WTC11 (cell line): ENCODE measurements at regions not wholly inside any gene's neighbourhood (a gene's known extent, or its start where the extent isn't known, plus 50 kb on each side); places are given as distances from the start of the nearest gene placed in this dataset.

Experiments used
- ATAC-seq: fragments of 200-7000 bp; cut with Tn5 transposase; 2 replicates; pipeline ENCODE4 v1.10.0; 2021; ENCODE audit warnings: mild to moderate bottlenecking, moderate library complexity
- CTCF ChIA-PET: fragments of 300-600 bp; sonication (Branson Sonifier 250); formaldehyde crosslinking; loops from one replicate; lab custom pipeline; 2021; ENCODE audit warnings: antibody characterized with exemption; lab: Charles Lee
- POLR2A ChIA-PET: fragments of 350-600 bp; sonication (Branson Sonifier 250); formaldehyde crosslinking; loops from one replicate; lab custom pipeline; 2021; ENCODE audit warnings: antibody characterized with exemption; lab: Charles Lee
- DNase-seq: peaks from one replicate; pipeline ENCODE4 v3.0.0; 2021; ENCODE audit warnings: low spot score
- H3K27ac Mint-ChIP-seq: 2 replicates; pipeline ENCODE4 v1.8.0; 2021; ENCODE audit warnings: mixed read lengths
- H3K27me3 Mint-ChIP-seq: 2 replicates; pipeline ENCODE4 v1.8.0; 2021; ENCODE audit warnings: low read depth, mild to moderate bottlenecking, moderate library complexity, mixed read lengths
- H3K36me3 Mint-ChIP-seq: 2 replicates; pipeline ENCODE4 v1.8.0; 2021; ENCODE audit warnings: mixed read lengths
- H3K4me1 Mint-ChIP-seq: 2 replicates; pipeline ENCODE4 v1.8.0; 2022; ENCODE audit warnings: mixed read lengths
- H3K4me3 Mint-ChIP-seq: 2 replicates; pipeline ENCODE4 v1.8.0; 2021; ENCODE audit warnings: mild to moderate bottlenecking, moderate library complexity, mixed read lengths
- H3K9me3 Mint-ChIP-seq: 2 replicates; pipeline ENCODE4 v1.8.0; 2021; ENCODE audit warnings: mixed read lengths
- CREB1 ChIP-seq: sonication (generic); formaldehyde crosslinking; IDR thresholded peaks from 2 replicates; pipeline ENCODE4 v1.8.0; 2023; ENCODE audit warnings: mild to moderate bottlenecking, missing genetic modification reagents
- CREM ChIP-seq: sonication (generic); formaldehyde crosslinking; IDR thresholded peaks from 2 replicates; pipeline ENCODE4 v1.8.1; 2022; ENCODE audit warnings: mild to moderate bottlenecking, missing genetic modification reagents, moderate library complexity
- FOXJ3 ChIP-seq: sonication (generic); formaldehyde crosslinking; IDR thresholded peaks from 2 replicates; pipeline ENCODE4 v1.9.0; 2021; ENCODE audit warnings: missing genetic modification reagents, mild to moderate bottlenecking, borderline replicate concordance
- GABPB1 ChIP-seq: sonication (generic); formaldehyde crosslinking; IDR thresholded peaks from 2 replicates; pipeline ENCODE4 v1.8.1; 2023; ENCODE audit warnings: mild to moderate bottlenecking, missing genetic modification reagents
- GTF2I ChIP-seq: fragments of 250-450 bp; sonication (Bioruptor Pico); conservative IDR thresholded peaks from 2 replicates; pipeline ENCODE4 v1.4.0; 2021; ENCODE audit warnings: mild to moderate bottlenecking
- JAZF1 ChIP-seq: fragments of 250-450 bp; sonication (Bioruptor Pico); IDR thresholded peaks from 2 replicates; pipeline ENCODE4 v1.9.0; 2021; ENCODE audit warnings: moderate library complexity, mild to moderate bottlenecking, inconsistent platforms
- NR1H2 ChIP-seq: sonication (generic); formaldehyde crosslinking; IDR thresholded peaks from 2 replicates; pipeline ENCODE4 v1.9.0; 2021; ENCODE audit warnings: mild to moderate bottlenecking, moderate library complexity, missing genetic modification reagents
- OVOL2 ChIP-seq: fragments of 250-450 bp; sonication (Bioruptor Pico); IDR thresholded peaks from 2 replicates; pipeline ENCODE4 v1.9.0; 2021; ENCODE audit warnings: mild to moderate bottlenecking, borderline replicate concordance
- PRRX2 ChIP-seq: fragments of 250-450 bp; sonication (Bioruptor Pico); IDR thresholded peaks from 2 replicates; pipeline ENCODE4 v1.8.0; 2021; ENCODE audit warnings: mild to moderate bottlenecking
- SMAD4 ChIP-seq: sonication (generic); formaldehyde crosslinking; IDR thresholded peaks from 2 replicates; pipeline ENCODE4 v1.8.0; 2022; ENCODE audit warnings: mild to moderate bottlenecking, missing genetic modification reagents
- TEAD1 ChIP-seq: sonication (generic); formaldehyde crosslinking; IDR thresholded peaks from 2 replicates; pipeline ENCODE4 v1.8.0; 2022; ENCODE audit warnings: mild to moderate bottlenecking, missing genetic modification reagents
- ZNF219 ChIP-seq: sonication (generic); formaldehyde crosslinking; IDR thresholded peaks from 2 replicates; pipeline ENCODE4 v1.8.0; 2023; ENCODE audit warnings: missing genetic modification reagents, mild to moderate bottlenecking, borderline replicate concordance
- ZNF423 ChIP-seq: fragments of 250-450 bp; sonication (Bioruptor Pico); IDR thresholded peaks from 2 replicates; pipeline ENCODE4 v2.1.2; 2022; ENCODE audit warnings: mild to moderate bottlenecking, moderate library complexity
- ZNF671 ChIP-seq: fragments of 250-450 bp; sonication (Bioruptor Pico); IDR thresholded peaks from 2 replicates; pipeline ENCODE4 v1.8.0; 2021; ENCODE audit warnings: mild to moderate bottlenecking
- TF ChIP-seq, protein P1 (sequence below): sonication (generic); formaldehyde crosslinking; IDR thresholded peaks from 2 replicates; pipeline ENCODE4 v1.8.0; 2022; ENCODE audit warnings: mild to moderate bottlenecking, missing genetic modification reagents
- TF ChIP-seq, protein P2 (sequence below): sonication (generic); formaldehyde crosslinking; IDR thresholded peaks from 2 replicates; pipeline ENCODE4 v1.8.1; 2023; ENCODE audit warnings: mild to moderate bottlenecking, missing genetic modification reagents, moderate library complexity
- TF ChIP-seq, protein P3 (sequence below): sonication (generic); formaldehyde crosslinking; IDR thresholded peaks from 2 replicates; pipeline ENCODE4 v1.8.1; 2022; ENCODE audit warnings: mild to moderate bottlenecking, moderate library complexity, missing genetic modification reagents
- TF ChIP-seq, protein P4 (sequence below): sonication (generic); formaldehyde crosslinking; IDR thresholded peaks from 2 replicates; pipeline ENCODE4 v1.8.1; 2023; ENCODE audit warnings: mild to moderate bottlenecking, missing genetic modification reagents
- TF ChIP-seq, protein P5 (sequence below): sonication (generic); formaldehyde crosslinking; IDR thresholded peaks from 2 replicates; pipeline ENCODE4 v1.8.0; 2023; ENCODE audit warnings: missing genetic modification reagents, mild to moderate bottlenecking, borderline replicate concordance
- TF ChIP-seq, protein P6 (sequence below): fragments of 250-450 bp; sonication (Bioruptor Pico); IDR thresholded peaks from 2 replicates; pipeline ENCODE4 v1.9.0; 2021; ENCODE audit warnings: mild to moderate bottlenecking
- TF ChIP-seq, protein P7 (sequence below): sonication (generic); formaldehyde crosslinking; IDR thresholded peaks from 2 replicates; pipeline ENCODE4 v1.8.1; 2023; ENCODE audit warnings: mild to moderate bottlenecking, moderate library complexity, missing genetic modification reagents
- TF ChIP-seq, protein P8 (sequence below): sonication (generic); formaldehyde crosslinking; IDR thresholded peaks from 2 replicates; pipeline ENCODE4 v1.8.0; 2022; ENCODE audit warnings: mild to moderate bottlenecking, missing genetic modification reagents

DNA sequence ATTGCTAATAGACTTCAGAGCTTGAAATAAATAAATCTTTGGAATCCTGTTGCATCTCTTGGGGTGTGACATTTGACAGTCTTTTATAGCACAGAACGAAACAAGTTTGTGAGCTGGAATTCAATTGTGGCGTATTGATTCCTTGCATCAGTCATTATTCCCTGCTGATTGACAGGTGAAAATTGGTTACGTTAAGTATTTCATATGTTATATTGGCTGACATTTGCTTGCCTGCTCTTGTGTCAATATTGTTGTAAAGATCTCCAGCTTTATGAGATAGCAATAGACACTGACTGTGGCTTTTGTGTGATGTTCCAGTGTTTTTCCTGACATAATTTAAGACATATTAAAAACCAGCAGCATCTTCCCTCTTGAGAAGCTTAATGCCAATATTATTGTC lies 644.4 kb upstream of the FAM241A start:
- H3K9me3 Mint-ChIP-seq = no peaks in the 10 kb centered on the region
- no peaks in the 10 kb centered on the region for H3K4me1 Mint-ChIP-seq
- TF ChIP-seq, protein P1, sequence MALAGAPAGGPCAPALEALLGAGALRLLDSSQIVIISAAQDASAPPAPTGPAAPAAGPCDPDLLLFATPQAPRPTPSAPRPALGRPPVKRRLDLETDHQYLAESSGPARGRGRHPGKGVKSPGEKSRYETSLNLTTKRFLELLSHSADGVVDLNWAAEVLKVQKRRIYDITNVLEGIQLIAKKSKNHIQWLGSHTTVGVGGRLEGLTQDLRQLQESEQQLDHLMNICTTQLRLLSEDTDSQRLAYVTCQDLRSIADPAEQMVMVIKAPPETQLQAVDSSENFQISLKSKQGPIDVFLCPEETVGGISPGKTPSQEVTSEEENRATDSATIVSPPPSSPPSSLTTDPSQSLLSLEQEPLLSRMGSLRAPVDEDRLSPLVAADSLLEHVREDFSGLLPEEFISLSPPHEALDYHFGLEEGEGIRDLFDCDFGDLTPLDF (CRISPR knock-in tag) = no peak
- TF ChIP-seq, protein P2, sequence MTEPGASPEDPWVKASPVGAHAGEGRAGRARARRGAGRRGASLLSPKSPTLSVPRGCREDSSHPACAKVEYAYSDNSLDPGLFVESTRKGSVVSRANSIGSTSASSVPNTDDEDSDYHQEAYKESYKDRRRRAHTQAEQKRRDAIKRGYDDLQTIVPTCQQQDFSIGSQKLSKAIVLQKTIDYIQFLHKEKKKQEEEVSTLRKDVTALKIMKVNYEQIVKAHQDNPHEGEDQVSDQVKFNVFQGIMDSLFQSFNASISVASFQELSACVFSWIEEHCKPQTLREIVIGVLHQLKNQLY (CRISPR knock-in tag) = no peak
- no peak for TF ChIP-seq NR1H2 (CRISPR knock-in tag)
- no peak for TF ChIP-seq TEAD1 (CRISPR knock-in tag)
- TF ChIP-seq GTF2I (CRISPR knock-in tag) = no peak
- TF ChIP-seq CREM (CRISPR knock-in tag) = no peak
- TF ChIP-seq SMAD4 = no peak
- no peak for TF ChIP-seq JAZF1 (CRISPR knock-in tag)
- TF ChIP-seq ZNF423 (CRISPR knock-in tag) = no peak
- TF ChIP-seq, protein P3, sequence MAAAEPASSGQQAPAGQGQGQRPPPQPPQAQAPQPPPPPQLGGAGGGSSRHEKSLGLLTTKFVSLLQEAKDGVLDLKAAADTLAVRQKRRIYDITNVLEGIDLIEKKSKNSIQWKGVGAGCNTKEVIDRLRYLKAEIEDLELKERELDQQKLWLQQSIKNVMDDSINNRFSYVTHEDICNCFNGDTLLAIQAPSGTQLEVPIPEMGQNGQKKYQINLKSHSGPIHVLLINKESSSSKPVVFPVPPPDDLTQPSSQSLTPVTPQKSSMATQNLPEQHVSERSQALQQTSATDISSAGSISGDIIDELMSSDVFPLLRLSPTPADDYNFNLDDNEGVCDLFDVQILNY (CRISPR knock-in tag) = no peak
- no peak for TF ChIP-seq GABPB1
- TF ChIP-seq ZNF671 = no peak
- TF ChIP-seq, protein P4, sequence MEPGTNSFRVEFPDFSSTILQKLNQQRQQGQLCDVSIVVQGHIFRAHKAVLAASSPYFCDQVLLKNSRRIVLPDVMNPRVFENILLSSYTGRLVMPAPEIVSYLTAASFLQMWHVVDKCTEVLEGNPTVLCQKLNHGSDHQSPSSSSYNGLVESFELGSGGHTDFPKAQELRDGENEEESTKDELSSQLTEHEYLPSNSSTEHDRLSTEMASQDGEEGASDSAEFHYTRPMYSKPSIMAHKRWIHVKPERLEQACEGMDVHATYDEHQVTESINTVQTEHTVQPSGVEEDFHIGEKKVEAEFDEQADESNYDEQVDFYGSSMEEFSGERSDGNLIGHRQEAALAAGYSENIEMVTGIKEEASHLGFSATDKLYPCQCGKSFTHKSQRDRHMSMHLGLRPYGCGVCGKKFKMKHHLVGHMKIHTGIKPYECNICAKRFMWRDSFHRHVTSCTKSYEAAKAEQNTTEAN (CRISPR knock-in tag) = no peak
- no peak for TF ChIP-seq OVOL2
- TF ChIP-seq, protein P5, sequence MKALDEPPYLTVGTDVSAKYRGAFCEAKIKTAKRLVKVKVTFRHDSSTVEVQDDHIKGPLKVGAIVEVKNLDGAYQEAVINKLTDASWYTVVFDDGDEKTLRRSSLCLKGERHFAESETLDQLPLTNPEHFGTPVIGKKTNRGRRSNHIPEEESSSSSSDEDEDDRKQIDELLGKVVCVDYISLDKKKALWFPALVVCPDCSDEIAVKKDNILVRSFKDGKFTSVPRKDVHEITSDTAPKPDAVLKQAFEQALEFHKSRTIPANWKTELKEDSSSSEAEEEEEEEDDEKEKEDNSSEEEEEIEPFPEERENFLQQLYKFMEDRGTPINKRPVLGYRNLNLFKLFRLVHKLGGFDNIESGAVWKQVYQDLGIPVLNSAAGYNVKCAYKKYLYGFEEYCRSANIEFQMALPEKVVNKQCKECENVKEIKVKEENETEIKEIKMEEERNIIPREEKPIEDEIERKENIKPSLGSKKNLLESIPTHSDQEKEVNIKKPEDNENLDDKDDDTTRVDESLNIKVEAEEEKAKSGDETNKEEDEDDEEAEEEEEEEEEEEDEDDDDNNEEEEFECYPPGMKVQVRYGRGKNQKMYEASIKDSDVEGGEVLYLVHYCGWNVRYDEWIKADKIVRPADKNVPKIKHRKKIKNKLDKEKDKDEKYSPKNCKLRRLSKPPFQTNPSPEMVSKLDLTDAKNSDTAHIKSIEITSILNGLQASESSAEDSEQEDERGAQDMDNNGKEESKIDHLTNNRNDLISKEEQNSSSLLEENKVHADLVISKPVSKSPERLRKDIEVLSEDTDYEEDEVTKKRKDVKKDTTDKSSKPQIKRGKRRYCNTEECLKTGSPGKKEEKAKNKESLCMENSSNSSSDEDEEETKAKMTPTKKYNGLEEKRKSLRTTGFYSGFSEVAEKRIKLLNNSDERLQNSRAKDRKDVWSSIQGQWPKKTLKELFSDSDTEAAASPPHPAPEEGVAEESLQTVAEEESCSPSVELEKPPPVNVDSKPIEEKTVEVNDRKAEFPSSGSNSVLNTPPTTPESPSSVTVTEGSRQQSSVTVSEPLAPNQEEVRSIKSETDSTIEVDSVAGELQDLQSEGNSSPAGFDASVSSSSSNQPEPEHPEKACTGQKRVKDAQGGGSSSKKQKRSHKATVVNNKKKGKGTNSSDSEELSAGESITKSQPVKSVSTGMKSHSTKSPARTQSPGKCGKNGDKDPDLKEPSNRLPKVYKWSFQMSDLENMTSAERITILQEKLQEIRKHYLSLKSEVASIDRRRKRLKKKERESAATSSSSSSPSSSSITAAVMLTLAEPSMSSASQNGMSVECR (CRISPR knock-in tag) = no peak
- CTCF ChIA-PET = no interaction called here
- H3K36me3 Mint-ChIP-seq = no peaks in the 10 kb centered on the region
- no peak for ATAC-seq
- no peak for DNase-seq
- no peaks in the 10 kb centered on the region for H3K27me3 Mint-ChIP-seq
- POLR2A ChIA-PET = no interaction called here
- H3K4me3 Mint-ChIP-seq = no peak overlapping the region
- H3K27ac Mint-ChIP-seq = no peak overlapping the region

DNA sequence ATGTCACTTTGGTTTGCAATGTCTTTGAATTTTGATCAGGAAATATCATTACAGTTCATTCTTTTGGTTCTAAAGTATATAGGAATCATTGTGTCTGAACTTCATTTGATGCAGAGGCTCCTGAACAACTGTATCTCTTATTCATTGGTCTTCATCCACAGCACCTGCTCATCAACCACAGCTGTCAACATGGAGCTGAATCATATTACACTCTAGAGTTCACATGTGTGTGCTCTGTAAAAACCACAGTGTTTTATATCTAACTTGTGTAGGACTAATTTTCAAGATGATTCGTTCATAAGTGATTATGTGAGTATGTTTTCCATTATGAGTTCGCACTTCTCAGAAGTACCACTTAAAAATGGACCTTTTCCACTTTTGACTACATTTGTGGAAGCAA lies 643.3 kb upstream of the FAM241A start:
- H3K36me3 Mint-ChIP-seq = no peaks in the 10 kb centered on the region
- no peaks in the 10 kb centered on the region for H3K9me3 Mint-ChIP-seq
- H3K27me3 Mint-ChIP-seq = no peaks in the 10 kb centered on the region
- no peaks in the 10 kb centered on the region for H3K4me1 Mint-ChIP-seq
- TF ChIP-seq PRRX2 (CRISPR knock-in tag) = no peak
- TF ChIP-seq, protein P6, sequence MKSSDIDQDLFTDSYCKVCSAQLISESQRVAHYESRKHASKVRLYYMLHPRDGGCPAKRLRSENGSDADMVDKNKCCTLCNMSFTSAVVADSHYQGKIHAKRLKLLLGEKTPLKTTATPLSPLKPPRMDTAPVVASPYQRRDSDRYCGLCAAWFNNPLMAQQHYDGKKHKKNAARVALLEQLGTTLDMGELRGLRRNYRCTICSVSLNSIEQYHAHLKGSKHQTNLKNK (CRISPR knock-in tag) = no peak
- TF ChIP-seq CREB1 (CRISPR knock-in tag) = no peak
- TF ChIP-seq, protein P7, sequence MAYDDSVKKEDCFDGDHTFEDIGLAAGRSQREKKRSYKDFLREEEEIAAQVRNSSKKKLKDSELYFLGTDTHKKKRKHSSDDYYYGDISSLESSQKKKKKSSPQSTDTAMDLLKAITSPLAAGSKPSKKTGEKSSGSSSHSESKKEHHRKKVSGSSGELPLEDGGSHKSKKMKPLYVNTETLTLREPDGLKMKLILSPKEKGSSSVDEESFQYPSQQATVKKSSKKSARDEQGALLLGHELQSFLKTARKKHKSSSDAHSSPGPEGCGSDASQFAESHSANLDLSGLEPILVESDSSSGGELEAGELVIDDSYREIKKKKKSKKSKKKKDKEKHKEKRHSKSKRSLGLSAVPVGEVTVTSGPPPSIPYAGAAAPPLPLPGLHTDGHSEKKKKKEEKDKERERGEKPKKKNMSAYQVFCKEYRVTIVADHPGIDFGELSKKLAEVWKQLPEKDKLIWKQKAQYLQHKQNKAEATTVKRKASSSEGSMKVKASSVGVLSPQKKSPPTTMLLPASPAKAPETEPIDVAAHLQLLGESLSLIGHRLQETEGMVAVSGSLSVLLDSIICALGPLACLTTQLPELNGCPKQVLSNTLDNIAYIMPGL (CRISPR knock-in tag) = no peak
- no peak for TF ChIP-seq ZNF219 (CRISPR knock-in tag)
- TF ChIP-seq, protein P8, sequence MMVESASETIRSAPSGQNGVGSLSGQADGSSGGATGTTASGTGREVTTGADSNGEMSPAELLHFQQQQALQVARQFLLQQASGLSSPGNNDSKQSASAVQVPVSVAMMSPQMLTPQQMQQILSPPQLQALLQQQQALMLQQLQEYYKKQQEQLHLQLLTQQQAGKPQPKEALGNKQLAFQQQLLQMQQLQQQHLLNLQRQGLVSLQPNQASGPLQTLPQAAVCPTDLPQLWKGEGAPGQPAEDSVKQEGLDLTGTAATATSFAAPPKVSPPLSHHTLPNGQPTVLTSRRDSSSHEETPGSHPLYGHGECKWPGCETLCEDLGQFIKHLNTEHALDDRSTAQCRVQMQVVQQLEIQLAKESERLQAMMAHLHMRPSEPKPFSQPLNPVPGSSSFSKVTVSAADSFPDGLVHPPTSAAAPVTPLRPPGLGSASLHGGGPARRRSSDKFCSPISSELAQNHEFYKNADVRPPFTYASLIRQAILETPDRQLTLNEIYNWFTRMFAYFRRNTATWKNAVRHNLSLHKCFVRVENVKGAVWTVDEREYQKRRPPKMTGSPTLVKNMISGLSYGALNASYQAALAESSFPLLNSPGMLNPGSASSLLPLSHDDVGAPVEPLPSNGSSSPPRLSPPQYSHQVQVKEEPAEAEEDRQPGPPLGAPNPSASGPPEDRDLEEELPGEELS (CRISPR knock-in tag) = no peak
- TF ChIP-seq FOXJ3 (CRISPR knock-in tag) = no peak
- ATAC-seq = no peak
- H3K27ac Mint-ChIP-seq = no peak overlapping the region
- no peak for DNase-seq
- ChIA-PET POLR2A (no interaction called here), CTCF (no interaction called here)
- H3K4me3 Mint-ChIP-seq = no peak overlapping the region
